ENCODE measurements at regions not wholly inside any gene's neighbourhood (a gene's known extent, or its start where the extent isn't known, plus 50 kb on each side); places are given as distances from the start of the nearest gene placed in this dataset.

GRCh38 chr2:209259767-209260166, 164.1 kb upstream of the MAP2 start:
- H3K4me2 ChIP-seq (ENCODE audit: low read length), result no peak overlapping the region
- no peaks in the 10 kb centered on the region for H3K9me2 ChIP-seq (ENCODE audit: insufficient read depth, low read length)
- H3K79me2 ChIP-seq (replicated peaks; ENCODE audit: insufficient read depth, low read length), result no peaks in the 10 kb centered on the region
- no peaks in the 10 kb centered on the region for H3K36me3 ChIP-seq (ENCODE audit: insufficient read depth, low read length)
- no peak overlapping the region for H2AFZ ChIP-seq (ENCODE audit: low read depth, low read length)
- no peaks in the 10 kb centered on the region for H3K9me3 ChIP-seq (ENCODE audit: low read length)
- no peak overlapping the region for H3K27ac ChIP-seq (ENCODE audit: low read length)
- H3K4me3 ChIP-seq (ENCODE audit: low read length), result no peak overlapping the region
- no peaks in the 10 kb centered on the region for H3K27me3 ChIP-seq (ENCODE audit: insufficient read depth, low read depth, low read length)
- no peaks in the 10 kb centered on the region for H3F3A ChIP-seq (ENCODE audit: insufficient read depth, low read length, poor library complexity, severe bottlenecking)
- no peaks in the 10 kb centered on the region for H4K20me1 ChIP-seq (ENCODE audit: insufficient read depth)
- no peak overlapping the region for H3K9ac ChIP-seq (ENCODE audit: low read length)
- no peak for TF ChIP-seq MXI1 (conservative IDR thresholded peaks at IDR 0.05; ENCODE audit: poor library complexity, severe bottlenecking)
- no peak for TF ChIP-seq RAD21 (conservative IDR thresholded peaks at IDR 0.05)
- TF ChIP-seq SMC3 (conservative IDR thresholded peaks at IDR 0.05; ENCODE audit: poor library complexity), result no peak
- no peak for TF ChIP-seq EZH2 (IDR thresholded peaks at IDR 0.05; ENCODE audit: borderline replicate concordance, insufficient read depth, low read length, poor library complexity, severe bottlenecking)
- no peak for TF ChIP-seq POLR2AphosphoS5 (IDR thresholded peaks at IDR 0.05)
- TF ChIP-seq TAF1 (IDR thresholded peaks at IDR 0.05; ENCODE audit: low read depth), result no peak
- TF ChIP-seq EP300 (conservative IDR thresholded peaks at IDR 0.05; ENCODE audit: poor library complexity, severe bottlenecking), result no peak
- no peak for TF ChIP-seq REST (IDR thresholded peaks at IDR 0.05; ENCODE audit: borderline replicate concordance)
- TF ChIP-seq CTCF (IDR thresholded peaks at IDR 0.05; ENCODE audit: poor library complexity, severe bottlenecking), result no peak

GRCh38 chr2:209260281-209260680, 163.6 kb upstream of the MAP2 start:
- H3K79me2 ChIP-seq (replicated peaks; ENCODE audit: insufficient read depth, low read length), result no peaks in the 10 kb centered on the region
- no peaks in the 10 kb centered on the region for H3K9me2 ChIP-seq (ENCODE audit: insufficient read depth, low read length)
- no peak overlapping the region for H3K4me3 ChIP-seq (ENCODE audit: low read length)

More at GRCh38 chr2:209260281-209260680, 163.6 kb upstream of the MAP2 start:
- H3K4me2 ChIP-seq (ENCODE audit: low read length), result no peak overlapping the region
- no peak overlapping the region for H3K27ac ChIP-seq (ENCODE audit: low read length)
- TF ChIP-seq RAD21 (conservative IDR thresholded peaks at IDR 0.05) (no peak), POLR2AphosphoS5 (IDR thresholded peaks at IDR 0.05) (no peak), TAF1 (IDR thresholded peaks at IDR 0.05; ENCODE audit: low read depth) (no peak), REST (IDR thresholded peaks at IDR 0.05; ENCODE audit: borderline replicate concordance) (no peak), SMC3 (conservative IDR thresholded peaks at IDR 0.05; ENCODE audit: poor library complexity) (no peak), MXI1 (conservative IDR thresholded peaks at IDR 0.05; ENCODE audit: poor library complexity, severe bottlenecking) (no peak), CTCF (IDR thresholded peaks at IDR 0.05; ENCODE audit: poor library complexity, severe bottlenecking) (no peak), EP300 (conservative IDR thresholded peaks at IDR 0.05; ENCODE audit: poor library complexity, severe bottlenecking) (no peak), EZH2 (IDR thresholded peaks at IDR 0.05; ENCODE audit: borderline replicate concordance, insufficient read depth, low read length, poor library complexity, severe bottlenecking) (no peak)
- H4K20me1 ChIP-seq (ENCODE audit: insufficient read depth), result no peaks in the 10 kb centered on the region
- H2AFZ ChIP-seq (ENCODE audit: low read depth, low read length), result no peak overlapping the region
- no peak overlapping the region for H3K9ac ChIP-seq (ENCODE audit: low read length)
- H3K27me3 ChIP-seq (ENCODE audit: insufficient read depth, low read depth, low read length), result no peaks in the 10 kb centered on the region
- no peaks in the 10 kb centered on the region for H3F3A ChIP-seq (ENCODE audit: insufficient read depth, low read length, poor library complexity, severe bottlenecking)
- H3K36me3 ChIP-seq (ENCODE audit: insufficient read depth, low read length), result no peaks in the 10 kb centered on the region
- H3K9me3 ChIP-seq (ENCODE audit: low read length), result no peaks in the 10 kb centered on the region
